ENCODE measurements at regions not wholly inside any gene's neighbourhood (a gene's known extent, or its start where the extent isn't known, plus 50 kb on each side); places are given as distances from the start of the nearest gene placed in this dataset.

- TF ChIP-seq POLR2A (IDR thresholded peaks at IDR 0.05; ENCODE audit: low read depth, low read length) = no peak
- TF ChIP-seq CTCF (conservative IDR thresholded peaks at IDR 0.05; ENCODE audit: low read depth, low read length) = no peak
- TF ChIP-seq MAFK (IDR thresholded peaks at IDR 0.05; ENCODE audit: low read depth, low read length) = no peak
- TF ChIP-seq FOS (IDR thresholded peaks at IDR 0.05; ENCODE audit: low read depth, low read length) = no peak
- no peak for TF ChIP-seq NFE2L2 (IDR thresholded peaks at IDR 0.05; ENCODE audit: low read depth, low read length)
- TF ChIP-seq USF2 (IDR thresholded peaks at IDR 0.05; ENCODE audit: low read depth, low read length) = no peak
- no peak for TF ChIP-seq MXI1 (IDR thresholded peaks at IDR 0.05; ENCODE audit: borderline replicate concordance, low read depth, low read length)
- no peak for TF ChIP-seq CEBPB (IDR thresholded peaks at IDR 0.05; ENCODE audit: low read depth, low read length)
- TF ChIP-seq ELK1 (IDR thresholded peaks at IDR 0.05; ENCODE audit: borderline replicate concordance, low read depth, low read length) = no peak
- TF ChIP-seq MAZ (IDR thresholded peaks at IDR 0.05; ENCODE audit: borderline replicate concordance, low read depth, low read length) = no peak
- no peak for TF ChIP-seq RAD21 (IDR thresholded peaks at IDR 0.05; ENCODE audit: low read length)
- no peak for TF ChIP-seq RCOR1 (IDR thresholded peaks at IDR 0.05; ENCODE audit: insufficient replicate concordance, low read length)
- TF ChIP-seq RFX5 (IDR thresholded peaks at IDR 0.05; ENCODE audit: low read depth, low read length) = no peak
- TF ChIP-seq SMC3 (IDR thresholded peaks at IDR 0.05; ENCODE audit: low read depth, low read length) = no peak
Observed at GRCh38 chr3:72316501-72317279, 531.6 kb downstream of the SHQ1 start.

All from IMR-90 (cell line).